Activated T-cell treated with anti-CD3 and anti-CD28 coated beads for 48 hours (primary cell): ENCODE measurements at regions not wholly inside any gene's neighbourhood (a gene's known extent, or its start where the extent isn't known, plus 50 kb on each side); places are given as distances from the start of the nearest gene placed in this dataset.

ENCODE experiments used
- DNase-seq: peaks from one replicate; pipeline ENCODE4 v3.0.0-alpha.2; 2020; ENCODE audit warnings: low read depth

- no peak for DNase-seq
These were observed 200.2 kb upstream of the NUDT4 start for GRCh38 chr12:93177208-93178153.

GRCh38 chr12:93178154-93178878 is 199.4 kb upstream of the NUDT4 start:
- DNase-seq, result no peak

DNA sequence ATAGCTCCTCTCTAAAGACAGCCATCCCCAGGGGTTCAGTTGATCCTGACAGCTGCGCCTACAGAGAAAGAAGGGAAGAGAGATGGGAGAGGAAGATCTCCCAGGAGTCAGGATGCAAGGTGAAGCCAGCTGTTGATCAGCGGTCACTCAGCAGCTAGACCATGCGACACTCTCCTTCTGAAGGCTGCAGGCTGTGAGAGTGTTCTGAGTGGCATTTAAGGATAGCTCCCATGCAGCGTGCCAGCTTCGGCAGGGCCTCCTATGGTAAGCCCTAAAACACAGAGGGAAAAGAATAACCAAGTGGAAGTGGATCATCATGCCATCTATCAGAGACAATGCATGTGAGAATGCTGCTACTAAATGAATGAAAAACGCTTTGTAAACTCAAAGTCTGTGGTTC is 197.9 kb upstream of the NUDT4 start:
- DNase-seq, result no peak

DNA sequence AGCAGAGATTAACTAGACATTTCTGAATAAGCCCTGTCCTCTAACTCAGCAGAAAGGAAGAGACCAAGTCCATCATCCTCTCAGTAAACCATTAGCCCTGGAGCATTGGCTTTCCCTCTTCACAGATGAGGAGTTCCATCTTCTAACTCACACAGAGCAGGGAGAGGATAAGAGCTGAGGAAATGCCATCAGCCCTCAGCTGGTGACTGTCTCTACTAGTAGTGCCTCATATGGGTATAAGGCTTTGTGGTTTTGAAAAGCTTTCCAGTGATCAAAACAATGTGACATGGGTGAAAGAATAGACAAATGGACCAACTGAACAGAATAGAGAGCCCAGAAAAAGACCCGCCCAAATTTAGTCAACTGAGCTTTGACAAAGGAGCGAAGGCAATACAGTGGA is 197.2 kb upstream of the NUDT4 start:
- DNase-seq, result no peak

GRCh38 chr12:93181409-93181965 is 196.2 kb upstream of the NUDT4 start:
- no peak for DNase-seq

DNA sequence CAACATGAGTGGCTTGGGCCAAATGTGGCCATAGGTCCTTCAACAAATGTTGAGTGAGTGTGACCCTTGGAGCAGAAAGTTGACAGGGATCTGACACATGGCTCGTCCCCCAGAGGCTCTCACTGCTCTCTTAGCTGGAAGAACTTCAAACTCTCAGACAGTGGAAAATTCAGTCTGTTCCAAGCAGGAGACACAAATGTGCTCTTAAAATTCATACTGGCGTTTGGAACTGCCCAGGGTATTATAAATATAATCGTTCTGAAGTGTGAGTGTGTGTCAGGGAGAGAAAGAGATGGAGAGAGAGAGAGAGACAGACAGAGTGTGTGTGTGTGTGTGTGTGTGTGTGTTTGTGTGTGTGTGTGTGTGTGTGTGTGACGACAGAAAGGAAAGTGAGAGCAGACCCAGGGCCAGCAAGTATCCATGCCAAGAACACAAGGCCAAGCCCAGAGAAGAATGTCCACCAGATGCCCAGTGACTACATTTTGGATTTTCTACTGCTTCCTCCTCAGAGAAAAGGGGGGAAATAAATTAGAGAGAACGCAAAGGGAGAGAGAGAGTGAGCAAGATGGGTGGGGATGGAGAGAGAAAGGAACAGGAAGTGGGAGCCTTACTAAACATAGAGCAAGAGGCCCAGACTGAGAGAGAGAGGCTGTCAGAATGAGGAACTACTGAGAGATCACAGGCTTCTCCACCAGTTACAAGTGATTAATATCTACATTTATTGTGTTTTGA is 193.6 kb upstream of the NUDT4 start:
- DNase-seq, result no peak

GRCh38 chr12:93184672-93185368 is 192.9 kb upstream of the NUDT4 start:
- DNase-seq, result no peak

DNA sequence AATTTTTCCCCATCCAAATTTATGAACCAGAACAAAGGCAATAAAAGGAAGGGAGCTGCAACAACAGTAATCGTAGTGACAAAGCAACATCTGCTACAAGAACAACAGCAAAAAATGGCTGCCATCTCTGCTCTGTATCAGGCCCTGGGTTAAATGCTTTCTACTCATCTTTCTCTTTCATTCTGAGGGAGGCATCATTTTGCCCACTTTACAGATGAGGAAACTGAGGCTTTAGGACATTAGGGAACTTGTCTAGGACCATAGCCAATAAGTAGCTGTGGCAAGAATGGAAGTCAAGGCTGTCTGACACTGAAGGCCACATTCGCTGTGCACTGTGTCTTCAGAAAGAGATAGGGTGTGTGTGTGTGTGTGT is 192.4 kb upstream of the NUDT4 start:
- no peak for DNase-seq

DNA sequence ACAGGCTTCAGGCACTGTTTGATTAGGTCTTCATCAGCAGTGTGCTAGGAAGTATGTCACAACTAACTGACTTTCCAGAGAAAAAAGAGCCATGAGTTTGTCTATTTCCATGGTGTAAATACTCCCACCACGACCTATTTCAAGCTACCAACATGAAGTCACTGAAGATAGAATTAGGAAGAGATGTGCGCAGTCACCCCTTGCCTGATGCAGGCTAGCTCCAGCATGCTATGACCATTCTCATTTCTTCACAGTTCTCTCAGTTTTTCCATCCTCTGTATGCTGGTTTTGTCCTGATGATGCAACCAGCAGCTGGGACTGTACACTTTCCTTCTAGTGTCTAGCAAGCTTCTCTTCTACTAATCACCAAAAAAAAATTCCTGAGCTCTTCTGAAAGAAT is 191.6 kb upstream of the NUDT4 start:
- no peak for DNase-seq

- DNase-seq, result no peak
These were observed 191.1 kb upstream of the NUDT4 start for GRCh38 chr12:93186621-93187020.

- no peak for DNase-seq
These were observed 186.3 kb upstream of the NUDT4 start for GRCh38 chr12:93191423-93191822.

GRCh38 chr12:93191956-93192355 is 185.8 kb upstream of the NUDT4 start:
- no peak for DNase-seq

GRCh38 chr12:93192878-93193277 is 184.8 kb upstream of the NUDT4 start:
- no peak for DNase-seq

GRCh38 chr12:93195511-93195910 is 182.2 kb upstream of the NUDT4 start:
- DNase-seq, result no peak

DNA sequence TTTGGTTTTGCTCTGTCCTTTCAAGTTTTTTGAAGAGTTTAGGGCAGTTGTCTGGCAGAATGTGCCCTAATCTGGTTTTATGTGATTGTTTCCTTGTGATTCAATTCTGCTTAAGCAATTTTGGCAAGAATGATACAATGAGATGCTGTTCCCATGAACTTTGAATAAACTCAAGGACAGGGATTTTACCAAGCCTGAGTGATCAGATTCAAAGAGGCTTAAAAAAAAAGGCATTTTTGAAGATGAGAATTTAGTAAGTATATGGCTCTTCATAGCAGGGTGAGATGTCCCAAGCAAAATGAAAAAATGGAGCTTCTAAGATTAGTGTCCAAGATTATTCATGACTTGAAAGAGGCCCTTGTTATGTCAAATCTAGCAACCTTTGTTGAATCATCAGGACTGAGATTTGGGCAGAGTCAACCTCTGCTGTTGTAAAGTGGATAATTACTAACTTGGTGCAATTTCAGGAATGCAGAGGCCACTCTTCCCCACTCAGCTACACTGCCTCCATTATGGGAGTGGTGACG is 180.6 kb upstream of the NUDT4 start:
- no peak for DNase-seq

DNA sequence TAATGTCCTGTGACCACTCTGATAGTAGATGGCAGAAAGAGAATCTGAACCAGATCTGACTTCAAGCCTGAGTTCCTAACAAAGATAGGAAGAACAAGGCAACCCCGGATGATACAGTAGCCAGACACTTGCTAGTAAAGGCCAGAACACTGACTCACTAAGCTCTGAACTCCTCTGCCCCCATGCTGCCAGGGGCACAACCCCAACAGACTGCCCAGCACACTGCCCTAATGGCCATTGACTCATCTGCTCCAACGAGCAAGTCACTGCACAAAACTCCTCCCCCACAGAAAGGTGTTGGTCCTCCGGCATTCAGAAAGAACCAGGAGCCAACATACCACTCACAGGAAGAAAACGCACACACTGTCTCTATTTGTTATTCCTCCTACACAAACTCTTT is 179.6 kb upstream of the NUDT4 start:
- no peak for DNase-seq

DNA sequence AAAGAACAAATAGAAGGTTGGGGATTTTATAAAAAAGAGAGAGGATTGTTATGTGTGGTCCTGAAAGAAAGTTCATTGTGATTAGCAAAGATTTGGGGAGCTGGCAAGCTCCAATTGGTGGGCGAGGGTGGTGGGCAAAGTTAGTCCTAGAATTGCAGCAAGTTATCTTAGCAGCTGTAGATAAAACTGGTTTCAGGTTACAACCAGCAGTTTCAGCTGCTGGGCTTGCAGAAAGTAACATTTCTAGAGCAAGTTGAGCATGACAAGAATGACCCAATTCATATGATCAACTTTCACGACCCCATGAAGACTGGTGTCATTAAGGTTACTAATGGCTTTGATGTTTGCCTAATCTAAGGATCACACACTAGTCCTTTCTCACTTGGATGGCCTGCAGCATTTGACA is 177.9 kb upstream of the NUDT4 start:
- no peak for DNase-seq

- DNase-seq, result no peak
These were observed 177.3 kb upstream of the NUDT4 start for GRCh38 chr12:93200291-93200917.

GRCh38 chr12:93201990-93202389 is 175.7 kb upstream of the NUDT4 start:
- DNase-seq, result no peak

GRCh38 chr12:93202688-93203087 is 175.0 kb upstream of the NUDT4 start:
- DNase-seq, result no peak

DNA sequence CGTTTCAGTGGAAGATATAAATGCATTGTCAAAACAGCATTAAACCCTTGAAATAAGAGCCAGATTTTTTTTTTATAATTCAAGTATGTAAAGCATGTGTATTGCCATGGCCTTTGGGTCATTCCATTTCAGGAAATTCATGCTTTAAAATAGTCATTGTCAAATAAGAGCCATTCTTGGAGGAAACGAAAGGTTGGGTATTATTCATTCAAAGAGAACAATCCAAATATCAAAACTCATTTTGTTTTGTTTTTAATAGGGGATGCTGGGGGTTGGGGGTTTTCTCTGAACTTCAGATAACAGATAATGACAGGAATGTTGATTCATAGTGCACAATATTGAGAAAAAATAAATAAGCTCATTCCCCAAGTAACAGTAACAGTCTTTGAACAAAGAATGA is 174.4 kb upstream of the NUDT4 start:
- DNase-seq, result no peak
